HEK293T (cell line): ENCODE measurements at regions not wholly inside any gene's neighbourhood (a gene's known extent, or its start where the extent isn't known, plus 50 kb on each side); places are given as distances from the start of the nearest gene placed in this dataset.

ENCODE experiments used
- ARNT ChIP-seq: fragments of 450-650 bp; IDR thresholded peaks from 2 replicates; pipeline ENCODE4 v1.6.1; 2017; ENCODE audit warnings: mild to moderate bottlenecking
- BHLHE40 ChIP-seq: fragments of 450-650 bp; IDR thresholded peaks from 2 replicates; pipeline ENCODE4 v1.6.1; 2016; ENCODE audit warnings: mild to moderate bottlenecking, moderate library complexity, borderline replicate concordance
- CTBP1 ChIP-seq: fragments of 450-650 bp; IDR thresholded peaks from 2 replicates; pipeline ENCODE4 v1.6.1; 2016; ENCODE audit warnings: borderline replicate concordance
- ELF4 ChIP-seq: fragments of 450-650 bp; IDR thresholded peaks from 2 replicates; pipeline ENCODE4 v1.6.1; 2017; ENCODE audit warnings: antibody characterized with exemption
- FOXA1 ChIP-seq: fragments of 450-650 bp; IDR thresholded peaks from 2 replicates; pipeline ENCODE4 v1.6.1; 2016; ENCODE audit warnings: mild to moderate bottlenecking
- FOXK2 ChIP-seq: fragments of 450-650 bp; IDR thresholded peaks from 2 replicates; pipeline ENCODE4 v1.6.1; 2016; ENCODE audit warnings: mild to moderate bottlenecking
- FOXM1 ChIP-seq: fragments of 450-650 bp; IDR thresholded peaks from 2 replicates; pipeline ENCODE4 v1.6.1; 2017; ENCODE audit warnings: mild to moderate bottlenecking, borderline replicate concordance
- NFRKB ChIP-seq: fragments of 450-650 bp; IDR thresholded peaks from 2 replicates; pipeline ENCODE4 v1.6.1; 2016; ENCODE audit warnings: mild to moderate bottlenecking, moderate library complexity
- SP1 ChIP-seq: fragments of 450-650 bp; IDR thresholded peaks from 2 replicates; pipeline ENCODE4 v1.6.1; 2017
- SUZ12 ChIP-seq: fragments of 450-650 bp; IDR thresholded peaks from 2 replicates; pipeline ENCODE4 v1.6.1; 2016; ENCODE audit warnings: mild to moderate bottlenecking
- TARDBP ChIP-seq: fragments of 450-650 bp; IDR thresholded peaks from 2 replicates; pipeline ENCODE4 v1.6.1; 2016
- ZNF384 ChIP-seq: fragments of 450-650 bp; IDR thresholded peaks from 2 replicates; pipeline ENCODE4 v1.6.1; 2016
- TF ChIP-seq, protein P1 (sequence below): fragments of 450-650 bp; IDR thresholded peaks from 2 replicates; pipeline ENCODE4 v1.6.1; 2016

GRCh38 chr13:106187501-106188095, 347.9 kb downstream of the EFNB2 start:
- TF ChIP-seq FOXK2 (no peak), BHLHE40 (no peak), FOXM1 (no peak), NFRKB (no peak), CTBP1 (no peak), FOXA1 (no peak), TARDBP (no peak), ELF4 (no peak), SUZ12 (no peak), ARNT (no peak), ZNF384 (no peak), SP1 (no peak)
- TF ChIP-seq, protein P1, sequence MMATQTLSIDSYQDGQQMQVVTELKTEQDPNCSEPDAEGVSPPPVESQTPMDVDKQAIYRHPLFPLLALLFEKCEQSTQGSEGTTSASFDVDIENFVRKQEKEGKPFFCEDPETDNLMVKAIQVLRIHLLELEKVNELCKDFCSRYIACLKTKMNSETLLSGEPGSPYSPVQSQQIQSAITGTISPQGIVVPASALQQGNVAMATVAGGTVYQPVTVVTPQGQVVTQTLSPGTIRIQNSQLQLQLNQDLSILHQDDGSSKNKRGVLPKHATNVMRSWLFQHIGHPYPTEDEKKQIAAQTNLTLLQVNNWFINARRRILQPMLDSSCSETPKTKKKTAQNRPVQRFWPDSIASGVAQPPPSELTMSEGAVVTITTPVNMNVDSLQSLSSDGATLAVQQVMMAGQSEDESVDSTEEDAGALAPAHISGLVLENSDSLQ: no peak
